ENCODE measurements at regions not wholly inside any gene's neighbourhood (a gene's known extent, or its start where the extent isn't known, plus 50 kb on each side); places are given as distances from the start of the nearest gene placed in this dataset.
"Not testable (repeated sequence)": the region's sequence is repeated elsewhere in the genome, so short reads cannot be mapped to it uniquely, and the experiment has no call there.

GRCh38 chr2:186138845-186139244 is 347.2 kb upstream of the ZC3H15 start:
- CTCF ChIA-PET: interaction anchor here (0.7 kb wide), 1 partner anchor 1519 kb away, joined by 3 read pairs; no protein-coding TSS in a partner anchor
- Mint-ChIP-seq H3K27ac (no peak overlapping the region), H3K36me3 (peaks cover 0 to 5% (median 0%) of the 10 kb centered on the region in 5 donors), H3K4me1 (no peaks in the 10 kb centered on the region), H3K27me3 (no peaks in the 10 kb centered on the region), H3K9me3 (no peaks in the 10 kb centered on the region), H3K4me3 (no peak overlapping the region)
- no peak overlapping the region for H3K27ac ChIP-seq (ENCODE audit: low read depth, low read length)
- ATAC-seq (no peak), DNase-seq (no peak)
- no peaks in the 10 kb centered on the region for H3K9me3 ChIP-seq (ENCODE audit: control insufficient read depth in 2 of 3, low read length in 3 of 3)
- intact Hi-C loops (cut with micrococcal nuclease): no loop called here
- H3K36me3 ChIP-seq (ENCODE audit: control insufficient read depth in 2 of 3, insufficient read depth in 3 of 3, low read length in 3 of 3): no peaks in the 10 kb centered on the region
- no peak overlapping the region for H3K4me3 ChIP-seq (ENCODE audit: low read length)
- H3K27me3 ChIP-seq (ENCODE audit: control insufficient read depth in 2 of 2, insufficient read depth in 2 of 2, low read length in 2 of 2): no peaks in the 10 kb centered on the region
- POLR2A ChIA-PET: interaction anchor here (0.6 kb wide), 1 partner anchor 21 kb away, joined by 3 read pairs; no protein-coding TSS in a partner anchor
- H3K4me1 ChIP-seq (ENCODE audit: control insufficient read depth in 2 of 2, insufficient read depth in 2 of 2, low read length in 2 of 2): no peaks in the 10 kb centered on the region

GRCh38 chr2:186159101-186159500 is 327.0 kb upstream of the ZC3H15 start:
- no peaks in the 10 kb centered on the region for H3K27me3 Mint-ChIP-seq
- Histone ChIP-seq H3K27me3 (ENCODE audit: control insufficient read depth in 2 of 2, insufficient read depth in 2 of 2, low read length in 2 of 2) (no peaks in the 10 kb centered on the region), H3K4me1 (ENCODE audit: control insufficient read depth in 2 of 2, insufficient read depth in 2 of 2, low read length in 2 of 2) (no peaks in the 10 kb centered on the region), H3K9me3 (ENCODE audit: control insufficient read depth in 2 of 3, low read length in 3 of 3) (peaks cover 0 to 7% (median 0%) of the 10 kb centered on the region in 3 experiments), H3K36me3 (ENCODE audit: control insufficient read depth in 2 of 3, insufficient read depth in 3 of 3, low read length in 3 of 3) (no peaks in the 10 kb centered on the region), H3K4me3 (ENCODE audit: low read length) (no peak overlapping the region), H3K27ac (ENCODE audit: low read depth, low read length) (no peak overlapping the region)
- DNase-seq: no peak
- intact Hi-C loops (cut with micrococcal nuclease): no loop called here
- H3K4me1 Mint-ChIP-seq: peaks cover 0 to 4% (median 0%) of the 10 kb centered on the region in 7 donors
- CTCF ChIA-PET: no interaction called here
- no peak for ATAC-seq
- H3K9me3 Mint-ChIP-seq: peaks cover 5 to 67% (median 31%) of the 10 kb centered on the region in 11 donors
- POLR2A ChIA-PET: no interaction called here
- H3K36me3 Mint-ChIP-seq: peaks cover 0 to 60% (median 45%) of the 10 kb centered on the region in 5 donors
- H3K27ac Mint-ChIP-seq: no peak overlapping the region
- no peak overlapping the region for H3K4me3 Mint-ChIP-seq

- Histone ChIP-seq H3K4me1 (ENCODE audit: control insufficient read depth in 2 of 2, insufficient read depth in 2 of 2, low read length in 2 of 2) (no peaks in the 10 kb centered on the region), H3K4me3 (ENCODE audit: low read length) (no peak overlapping the region), H3K27ac (ENCODE audit: low read depth, low read length) (no peak overlapping the region), H3K27me3 (ENCODE audit: control insufficient read depth in 2 of 2, insufficient read depth in 2 of 2, low read length in 2 of 2) (no peaks in the 10 kb centered on the region), H3K9me3 (ENCODE audit: control insufficient read depth in 2 of 3, low read length in 3 of 3) (no peaks in the 10 kb centered on the region), H3K36me3 (ENCODE audit: control insufficient read depth in 2 of 3, insufficient read depth in 3 of 3, low read length in 3 of 3) (no peaks in the 10 kb centered on the region)
- Mint-ChIP-seq H3K4me1 (peaks cover 0 to 4% (median 0%) of the 10 kb centered on the region in 7 donors), H3K36me3 (peaks cover 0 to 52% (median 25%) of the 10 kb centered on the region in 5 donors), H3K4me3 (no peak overlapping the region), H3K27ac (no peak overlapping the region), H3K27me3 (no peaks in the 10 kb centered on the region), H3K9me3 (peaks cover 0 to 53% (median 13%) of the 10 kb centered on the region in 11 donors)
- intact Hi-C loops (cut with micrococcal nuclease): no loop called here
- ChIA-PET CTCF (no interaction called here), POLR2A (no interaction called here)
- ATAC-seq (no peak), DNase-seq (no peak)
Measured at GRCh38 chr2:186164325-186164724, 321.7 kb upstream of the ZC3H15 start.

- CTCF ChIA-PET: no interaction called here
- no peaks in the 10 kb centered on the region for H3K36me3 ChIP-seq (ENCODE audit: control insufficient read depth in 2 of 3, insufficient read depth in 3 of 3, low read length in 3 of 3)
- no peaks in the 10 kb centered on the region for H3K27me3 Mint-ChIP-seq
- ATAC-seq (no peak), DNase-seq (no peak)
- H3K9me3 ChIP-seq (ENCODE audit: control insufficient read depth in 2 of 3, low read length in 3 of 3): no peaks in the 10 kb centered on the region
- intact Hi-C loops (cut with micrococcal nuclease): no loop called here
- peaks cover 0 to 19% (median 2%) of the 10 kb centered on the region in 11 donors for H3K9me3 Mint-ChIP-seq
- H3K4me3 ChIP-seq (ENCODE audit: low read length): no peak overlapping the region
- POLR2A ChIA-PET: no interaction called here
- no peaks in the 10 kb centered on the region for H3K4me1 ChIP-seq (ENCODE audit: control insufficient read depth in 2 of 2, insufficient read depth in 2 of 2, low read length in 2 of 2)
- no peak overlapping the region for H3K27ac Mint-ChIP-seq
- H3K4me1 Mint-ChIP-seq: peaks cover 0 to 3% (median 0%) of the 10 kb centered on the region in 7 donors
- no peak overlapping the region for H3K4me3 Mint-ChIP-seq
- H3K27me3 ChIP-seq (ENCODE audit: control insufficient read depth in 2 of 2, insufficient read depth in 2 of 2, low read length in 2 of 2): no peaks in the 10 kb centered on the region
- no peak overlapping the region for H3K27ac ChIP-seq (ENCODE audit: low read depth, low read length)
- H3K36me3 Mint-ChIP-seq: peaks cover 0 to 20% (median 8%) of the 10 kb centered on the region in 5 donors
Measured at GRCh38 chr2:186170693-186171092, 315.4 kb upstream of the ZC3H15 start.

- H3K4me3 ChIP-seq (ENCODE audit: low read length): no peak overlapping the region
- no peaks in the 10 kb centered on the region for H3K36me3 ChIP-seq (ENCODE audit: control insufficient read depth in 2 of 3, insufficient read depth in 3 of 3, low read length in 3 of 3)
- no peak overlapping the region for H3K27ac ChIP-seq (ENCODE audit: low read depth, low read length)
- no peaks in the 10 kb centered on the region for H3K27me3 Mint-ChIP-seq
- H3K9me3 Mint-ChIP-seq: peaks cover 0 to 2% (median 0%) of the 10 kb centered on the region in 11 donors
- no peaks in the 10 kb centered on the region for H3K4me1 ChIP-seq (ENCODE audit: control insufficient read depth in 2 of 2, insufficient read depth in 2 of 2, low read length in 2 of 2)
- ChIA-PET CTCF (no interaction called here), POLR2A (no interaction called here)
- peaks cover 0 to 22% (median 15%) of the 10 kb centered on the region in 5 donors for H3K36me3 Mint-ChIP-seq
- ATAC-seq: no peak
- H3K9me3 ChIP-seq (ENCODE audit: control insufficient read depth in 2 of 3, low read length in 3 of 3): no peaks in the 10 kb centered on the region
- H3K27me3 ChIP-seq (ENCODE audit: control insufficient read depth in 2 of 2, insufficient read depth in 2 of 2, low read length in 2 of 2): no peaks in the 10 kb centered on the region
- intact Hi-C loops (cut with micrococcal nuclease): no loop called here
- H3K27ac Mint-ChIP-seq: no peak overlapping the region
- H3K4me1 Mint-ChIP-seq: peaks cover 0 to 3% (median 0%) of the 10 kb centered on the region in 7 donors
- no peak for DNase-seq
- H3K4me3 Mint-ChIP-seq: no peak overlapping the region
Measured at GRCh38 chr2:186181625-186182024, 304.4 kb upstream of the ZC3H15 start.

GRCh38 chr2:186182366-186182765 is 303.7 kb upstream of the ZC3H15 start:
- H3K4me1 Mint-ChIP-seq; POLR2A ChIA-PET; H3K36me3 ChIP-seq (ENCODE audit: control insufficient read depth in 2 of 3, insufficient read depth in 3 of 3, low read length in 3 of 3); CTCF ChIA-PET; ATAC-seq; H3K27me3 ChIP-seq (ENCODE audit: control insufficient read depth in 2 of 2, insufficient read depth in 2 of 2, low read length in 2 of 2); intact Hi-C loops (cut with micrococcal nuclease); H3K27ac ChIP-seq (ENCODE audit: low read depth, low read length); H3K27me3 Mint-ChIP-seq; H3K4me1 ChIP-seq (ENCODE audit: control insufficient read depth in 2 of 2, insufficient read depth in 2 of 2, low read length in 2 of 2); DNase-seq; H3K4me3 Mint-ChIP-seq; H3K4me3 ChIP-seq (ENCODE audit: low read length); H3K9me3 Mint-ChIP-seq; H3K9me3 ChIP-seq (ENCODE audit: control insufficient read depth in 2 of 3, low read length in 3 of 3); H3K27ac Mint-ChIP-seq: not testable (repeated sequence)
- H3K36me3 Mint-ChIP-seq: peaks cover 0 to 25% (median 16%) of the 10 kb centered on the region in 5 donors

- H3K4me1 Mint-ChIP-seq: peaks cover 0 to 3% (median 0%) of the 10 kb centered on the region in 7 donors
- H3K27me3 ChIP-seq (ENCODE audit: control insufficient read depth in 2 of 2, insufficient read depth in 2 of 2, low read length in 2 of 2): no peaks in the 10 kb centered on the region
- no peak overlapping the region for H3K27ac Mint-ChIP-seq
- POLR2A ChIA-PET: no interaction called here
- intact Hi-C loops (cut with micrococcal nuclease): no loop called here
- H3K27ac ChIP-seq (ENCODE audit: low read depth, low read length): no peak overlapping the region
- no peak for DNase-seq
- no peaks in the 10 kb centered on the region for H3K36me3 ChIP-seq (ENCODE audit: control insufficient read depth in 2 of 3, insufficient read depth in 3 of 3, low read length in 3 of 3)
- no peak overlapping the region for H3K4me3 Mint-ChIP-seq
- H3K27me3 Mint-ChIP-seq: no peaks in the 10 kb centered on the region
- ATAC-seq: no peak
- H3K9me3 Mint-ChIP-seq: peaks cover 0 to 2% (median 0%) of the 10 kb centered on the region in 11 donors
- H3K9me3 ChIP-seq (ENCODE audit: control insufficient read depth in 2 of 3, low read length in 3 of 3): no peaks in the 10 kb centered on the region
- no peak overlapping the region for H3K4me3 ChIP-seq (ENCODE audit: low read length)
- CTCF ChIA-PET: no interaction called here
- H3K4me1 ChIP-seq (ENCODE audit: control insufficient read depth in 2 of 2, insufficient read depth in 2 of 2, low read length in 2 of 2): no peaks in the 10 kb centered on the region
- H3K36me3 Mint-ChIP-seq: peaks cover 0 to 29% (median 16%) of the 10 kb centered on the region in 5 donors
Measured at GRCh38 chr2:186183406-186183805, 302.7 kb upstream of the ZC3H15 start.

Data from naive thymus-derived CD4-positive, alpha-beta T cell (primary cell).